ENCODE measurements at regions not wholly inside any gene's neighbourhood (a gene's known extent, or its start where the extent isn't known, plus 50 kb on each side); places are given as distances from the start of the nearest gene placed in this dataset.

GRCh38 chr5:117892360-117892759 lies 1096.0 kb downstream of the DTWD2 start:
- H3K9me3 ChIP-seq = no peaks in the 10 kb centered on the region
- ChIA-PET CTCF (no interaction called here), POLR2A (no interaction called here)
- WGBS (ENCODE audit: missing lambda C conversion rate) = 5% methylated on average over 4 of the region's 4 CpGs
- H3K4me3 ChIP-seq = no peak overlapping the region
- DNase-seq (ENCODE audit: low read depth in 1 of 2, low spot score in 1 of 2) (no peak), FAIRE-seq (no peak), ATAC-seq (no peak)
- H3K4me2 ChIP-seq = no peak overlapping the region
- no peak overlapping the region for H3K27ac ChIP-seq
- no peaks in the 10 kb centered on the region for H3K4me1 ChIP-seq
- TF ChIP-seq USF2 (IDR thresholded peaks at IDR 0.05) (no peak), MAFK (IDR thresholded peaks at IDR 0.05; ENCODE audit: partially characterized antibody) (peak; percentile 58), MYC (IDR thresholded peaks at IDR 0.05; ENCODE audit: borderline replicate concordance, low read length) (no peak)

GRCh38 chr5:117889596-117889995 lies 1098.8 kb downstream of the DTWD2 start:
- no peak overlapping the region for H3K27ac ChIP-seq
- FAIRE-seq = no peak
- TF ChIP-seq CHD2 (IDR thresholded peaks at IDR 0.05; ENCODE audit: low read length, partially characterized antibody) = no peak
- no peak for DNase-seq (ENCODE audit: low read depth in 1 of 2, low spot score in 1 of 2)
- ChIA-PET POLR2A (no interaction called here), CTCF (no interaction called here)
- no peaks in the 10 kb centered on the region for H3K4me1 ChIP-seq
- no peak overlapping the region for H3K4me3 ChIP-seq
- H3K9me3 ChIP-seq = no peaks in the 10 kb centered on the region
- H3K4me2 ChIP-seq = no peak overlapping the region
- ATAC-seq = no peak

GRCh38 chr5:117888688-117889087 lies 1099.7 kb downstream of the DTWD2 start:
- FAIRE-seq (no peak), DNase-seq (ENCODE audit: low read depth in 1 of 2, low spot score in 1 of 2) (no peak), ATAC-seq (no peak)
- WGBS (ENCODE audit: missing lambda C conversion rate) = 3% methylated on average over 2 of the region's 2 CpGs
- Histone ChIP-seq H3K27ac (no peak overlapping the region), H3K4me1 (no peaks in the 10 kb centered on the region), H3K9me3 (no peaks in the 10 kb centered on the region), H3K4me3 (no peak overlapping the region), H3K4me2 (no peak overlapping the region)
- POLR2A ChIA-PET = no interaction called here
- CTCF ChIA-PET = interaction anchor here (0.7 kb wide), 2 partner anchors 16 to 34 kb away, joined by 3 read pairs; no protein-coding TSS in a partner anchor
- TF ChIP-seq RARB (CRISPR knock-in tag; IDR thresholded peaks at IDR 0.05) (no peak), NFE2L2 (conservative IDR thresholded peaks at IDR 0.05; ENCODE audit: low read length) (no peak), TFCP2L1 (CRISPR knock-in tag; IDR thresholded peaks at IDR 0.05) (no peak), CTCF (IDR thresholded peaks at IDR 0.05) (no peak), GATA3 (IDR thresholded peaks at IDR 0.05; ENCODE audit: borderline replicate concordance) (no peak), FOSL2 (IDR thresholded peaks at IDR 0.05) (no peak), FOSL2 (CRISPR knock-in tag; IDR thresholded peaks at IDR 0.05) (no peak)

GRCh38 chr5:117881426-117882230 lies 1106.7 kb downstream of the DTWD2 start:
- no peaks in the 10 kb centered on the region for H3K4me1 ChIP-seq
- CTCF ChIA-PET = no interaction called here

GRCh38 chr5:117880932-117881331 lies 1107.4 kb downstream of the DTWD2 start:
- Histone ChIP-seq H3K4me3 (no peak overlapping the region), H3K27ac (no peak overlapping the region), H3K4me2 (no peak overlapping the region), H3K9me3 (no peaks in the 10 kb centered on the region), H3K4me1 (no peaks in the 10 kb centered on the region)
- ATAC-seq (no peak), FAIRE-seq (no peak), DNase-seq (ENCODE audit: low read depth in 1 of 2, low spot score in 1 of 2) (no peak)
- TF ChIP-seq GATA3 (IDR thresholded peaks at IDR 0.05; ENCODE audit: borderline replicate concordance) (no peak), BCL3 (IDR thresholded peaks at IDR 0.05) (no peak)
- POLR2A ChIA-PET = no interaction called here
- CTCF ChIA-PET = no interaction called here

More at GRCh38 chr5:117881426-117882230, 1106.7 kb downstream of the DTWD2 start:
- WGBS (ENCODE audit: missing lambda C conversion rate) = 4% methylated on average over 4 of the region's 4 CpGs
- no peak overlapping the region for H3K4me2 ChIP-seq
- H3K4me3 ChIP-seq = no peak overlapping the region
- TF ChIP-seq FOSL2 (IDR thresholded peaks at IDR 0.05) (no peak), FOSL2 (CRISPR knock-in tag; IDR thresholded peaks at IDR 0.05) (no peak)
- no peak for DNase-seq (ENCODE audit: low read depth in 1 of 2, low spot score in 1 of 2)
- H3K27ac ChIP-seq = no peak overlapping the region
- FAIRE-seq = no peak
- ATAC-seq = no peak
- POLR2A ChIA-PET = no interaction called here
- no peaks in the 10 kb centered on the region for H3K9me3 ChIP-seq
